ENCODE measurements at regions not wholly inside any gene's neighbourhood (a gene's known extent, or its start where the extent isn't known, plus 50 kb on each side); places are given as distances from the start of the nearest gene placed in this dataset.

GRCh38 chr6:19713984-19714383 lies 123.2 kb upstream of the ID4 start:
- TF ChIP-seq POLR2AphosphoS5 (IDR thresholded peaks at IDR 0.05; ENCODE audit: insufficient read depth, low read depth, low read length) (no peak), CTCF (IDR thresholded peaks at IDR 0.05; ENCODE audit: extremely low read depth in 1 of 2, insufficient read depth in 1 of 2, low read depth in 1 of 2, low read length in 2 of 2) (no peak), POLR2A (IDR thresholded peaks at IDR 0.05; ENCODE audit: low read depth, low read length) (no peak), EZH2 (IDR thresholded peaks at IDR 0.05; ENCODE audit: borderline replicate concordance, low read depth, low read length, severe bottlenecking) (no peak), JUN (IDR thresholded peaks at IDR 0.05; ENCODE audit: borderline replicate concordance, insufficient read depth, insufficient read length, low read depth) (no peak)

Data from endothelial cell of umbilical vein (primary cell).